Esophagus muscularis mucosa (tissue), 3 donors: ENCODE measurements at regions not wholly inside any gene's neighbourhood (a gene's known extent, or its start where the extent isn't known, plus 50 kb on each side); places are given as distances from the start of the nearest gene placed in this dataset.
"Not testable (repeated sequence)": the region's sequence is repeated elsewhere in the genome, so short reads cannot be mapped to it uniquely, and the experiment has no call there.

Source experiments
- CTCF ChIP-seq, 3 experiments: fragments of 200-600 bp in 2 of 3; fragments of 450-650 bp in 1 of 3; sonication (generic) in 2 of 3; IDR thresholded peaks; one replicate each; pipeline ENCODE4 v1.5.1; 2017 to 2019; ENCODE audit warnings: antibody characterized with exemption in 3 of 3, mild to moderate bottlenecking in 2 of 3, moderate library complexity in 1 of 3
- POLR2A ChIP-seq: fragments of 450-650 bp; IDR thresholded peaks from one replicate; pipeline ENCODE4 v1.6.1; 2017; ENCODE audit warnings: antibody characterized with exemption, moderate library complexity, mild to moderate bottlenecking, low read depth

GRCh38 chr2:110264804-110265203, 52.5 kb upstream of the MTLN start:
- TF ChIP-seq CTCF (IDR thresholded peaks at IDR 0.05); POLR2A: not testable (repeated sequence)
